IMR-90 (cell line): ENCODE measurements at regions not wholly inside any gene's neighbourhood (a gene's known extent, or its start where the extent isn't known, plus 50 kb on each side); places are given as distances from the start of the nearest gene placed in this dataset.

Source experiments
- ATAC-seq: fragments of 200-7000 bp; cut with Tn5 transposase; 2 replicates; pipeline ENCODE4 v1.9.1; 2020; ENCODE audit warnings: low read depth, mild to moderate bottlenecking, moderate library complexity
- BruUV-seq: library from RNA; stranded (reverse); fragments of 400-500 nt; replicated peaks from 2 replicates; lab custom pipeline; 2021; lab: Mats Ljungman, UMichigan
- CTCF ChIA-PET: fragments of 300-600 bp; formaldehyde crosslinking; extraction: SDS; loops from one replicate; lab custom pipeline; 2021; ENCODE audit warnings: antibody characterized with exemption; lab: Yijun Ruan, JAX
- POLR2A ChIA-PET: fragments of 300-600 bp; sonication (Branson Sonifier 250); formaldehyde crosslinking; loops from one replicate; lab custom pipeline; 2022; ENCODE audit warnings: antibody characterized with exemption; ENCODE audit not compliant: unreplicated experiment; lab: Charles Lee
- DNase-seq: peaks from one replicate; pipeline ENCODE4 v3.0.0; 2013
- H2AFZ ChIP-seq: replicated peaks from 2 replicates; pipeline ENCODE3; 2013; ENCODE audit warnings: low read length, mild to moderate bottlenecking; ENCODE audit not compliant: poor library complexity
- H2AK5ac ChIP-seq: 2 replicates; pipeline ENCODE4 v1.6.1; 2013; ENCODE audit warnings: low read depth, low read length, inconsistent platforms
- H2AK9ac ChIP-seq: replicated peaks from 2 replicates; pipeline ENCODE3; 2013; ENCODE audit warnings: mild to moderate bottlenecking, low read depth, low read length, moderate library complexity; ENCODE audit not compliant: poor library complexity
- H2BK120ac ChIP-seq: 2 replicates; pipeline ENCODE4 v1.6.1; 2013; ENCODE audit warnings: low read depth, low read length, inconsistent platforms
- H2BK15ac ChIP-seq: 3 replicates; pipeline ENCODE4 v1.6.1; 2013; ENCODE audit warnings: low read depth, low read length, inconsistent platforms
- H2BK20ac ChIP-seq: 2 replicates; pipeline ENCODE4 v1.6.1; 2013; ENCODE audit warnings: low read depth, mild to moderate bottlenecking, inconsistent platforms, low read length, moderate library complexity
- H2BK5ac ChIP-seq: 2 replicates; pipeline ENCODE4 v1.6.1; 2013; ENCODE audit warnings: mild to moderate bottlenecking, low read depth, low read length, inconsistent platforms; ENCODE audit not compliant: poor library complexity, severe bottlenecking
- H3K14ac ChIP-seq: replicated peaks from 2 replicates; pipeline ENCODE4 v1.6.1; 2013; ENCODE audit warnings: low read depth, low read length, inconsistent platforms
- H3K18ac ChIP-seq: 2 replicates; pipeline ENCODE4 v1.6.1; 2013; ENCODE audit warnings: low read depth, low read length, control low read depth
- H3K23ac ChIP-seq: 2 replicates; pipeline ENCODE4 v1.6.1; 2013; ENCODE audit warnings: low read depth, low read length, inconsistent platforms
- H3K27ac ChIP-seq: 2 replicates; pipeline ENCODE4 v1.5.1; 2013; ENCODE audit warnings: mild to moderate bottlenecking, control low read depth, low read length; ENCODE audit not compliant: insufficient read depth
- H3K27me3 ChIP-seq: 2 replicates; pipeline ENCODE4 v1.6.1; 2013; ENCODE audit warnings: low read length; ENCODE audit not compliant: control insufficient read depth, insufficient read depth
- H3K36me3 ChIP-seq: 2 replicates; pipeline ENCODE4 v1.6.1; 2013; ENCODE audit warnings: low read length, mixed read lengths; ENCODE audit not compliant: control insufficient read depth, insufficient read depth
- H3K4ac ChIP-seq: 2 replicates; pipeline ENCODE4 v1.6.1; 2013; ENCODE audit warnings: low read depth, low read length, inconsistent platforms
- H3K4me1 ChIP-seq: 2 replicates; pipeline ENCODE4 v1.6.1; 2013; ENCODE audit warnings: low read length, mixed read lengths; ENCODE audit not compliant: control insufficient read depth, insufficient read depth
- H3K4me2 ChIP-seq: 2 replicates; pipeline ENCODE4 v1.6.1; 2013; ENCODE audit warnings: low read depth, mild to moderate bottlenecking, control low read depth, low read length, moderate library complexity
- H3K4me3 ChIP-seq: 2 replicates; pipeline ENCODE4 v1.5.1; 2013; ENCODE audit warnings: low read depth, mild to moderate bottlenecking, control low read depth, low read length, moderate library complexity; ENCODE audit not compliant: insufficient read depth
- H3K56ac ChIP-seq: 2 replicates; pipeline ENCODE4 v1.6.1; 2013; ENCODE audit warnings: low read length, inconsistent platforms; ENCODE audit not compliant: insufficient read depth; ENCODE audit errors: extremely low read depth
- H3K79me1 ChIP-seq, 2 experiments: 2 replicates each; pipeline ENCODE4 v1.6.1; 2013; ENCODE audit warnings: low read length in 2 of 2, inconsistent platforms in 1 of 2, low read depth in 1 of 2
- H3K9ac ChIP-seq: 2 replicates; pipeline ENCODE4 v1.6.1; 2013; ENCODE audit warnings: low read depth, low read length, control low read depth
- H3K9me1 ChIP-seq: 2 replicates; pipeline ENCODE4 v1.6.1; 2013; ENCODE audit warnings: low read length, inconsistent platforms; ENCODE audit not compliant: insufficient read depth
- H3K9me3 ChIP-seq: 2 replicates; pipeline ENCODE4 v1.6.1; 2013; ENCODE audit warnings: low read length; ENCODE audit not compliant: control insufficient read depth, insufficient read depth
- H4K20me1 ChIP-seq: 2 replicates; pipeline ENCODE4 v1.6.1; 2013; ENCODE audit warnings: low read length, inconsistent platforms; ENCODE audit not compliant: insufficient read depth
- H4K5ac ChIP-seq: 2 replicates; pipeline ENCODE4 v1.6.1; 2013; ENCODE audit warnings: mild to moderate bottlenecking, low read depth, low read length, control low read depth
- H4K8ac ChIP-seq, 2 experiments: 2 replicates each; pipeline ENCODE4 v1.6.1; 2013; ENCODE audit warnings: low read depth in 2 of 2, low read length in 2 of 2, control low read depth in 1 of 2, inconsistent platforms in 1 of 2
- H4K91ac ChIP-seq: 2 replicates; pipeline ENCODE4 v1.6.1; 2013; ENCODE audit warnings: low read depth, low read length, inconsistent platforms; ENCODE audit not compliant: insufficient read depth
- CEBPB ChIP-seq: IDR thresholded peaks from 2 replicates; pipeline ENCODE4 v1.6.1; 2012; ENCODE audit warnings: low read depth, low read length, improper control_type of control experiment
- FOS ChIP-seq: fragments of 150-350 bp; IDR thresholded peaks from 2 replicates; pipeline ENCODE4 v1.6.1; 2016; ENCODE audit warnings: low read depth, low read length
- NFE2L2 ChIP-seq: fragments of 150-350 bp; IDR thresholded peaks from 2 replicates; pipeline ENCODE4 v1.6.1; 2016; ENCODE audit warnings: low read depth, mild to moderate bottlenecking, low read length
- POLR2A ChIP-seq: IDR thresholded peaks from 2 replicates; pipeline ENCODE4 v1.6.1; 2012; ENCODE audit warnings: mild to moderate bottlenecking, low read depth, low read length
- RCOR1 ChIP-seq: IDR thresholded peaks from 2 replicates; pipeline ENCODE4 v1.6.1; 2012; ENCODE audit warnings: mild to moderate bottlenecking, low read length, improper control_type of control experiment; ENCODE audit not compliant: insufficient replicate concordance
- SMC3 ChIP-seq: fragments of 150-350 bp; IDR thresholded peaks from 2 replicates; pipeline ENCODE4 v1.6.1; 2016; ENCODE audit warnings: low read depth, mild to moderate bottlenecking, antibody characterized with exemption, low read length, moderate library complexity
- WGBS, 2 experiments: methylation state at CpG; one replicate each; pipeline versions ENCODE4 v1.1.5 to v1.1.7; 2013; ENCODE audit warnings: missing lambda C conversion rate in 2 of 2; ENCODE audit not compliant: insufficient read length in 1 of 2; ENCODE audit errors: extremely low coverage in 2 of 2; 5-methylcytosine and 5-hydroxymethylcytosine counted together
- dilution Hi-C: fragments of 300-500 bp; cut with HindIII; formaldehyde crosslinking; loops from one replicate; pipeline ENCODE4 v1.14.3; 2018; ENCODE audit warnings: low sequenced_read_pairs; ENCODE audit not compliant: unreplicated experiment
- in situ Hi-C: fragments of 300-500 bp; cut with MboI; formaldehyde crosslinking; loops from 3 replicates; pipeline ENCODE4 v1.14.3; 2019; ENCODE audit warnings: low sequenced_read_pairs, inconsistent platforms, mixed read lengths
- intact Hi-C: fragments of 100-400 bp; cut with micrococcal nuclease; formaldehyde crosslinking; loops from 2 replicates; pipeline ENCODE4 v1.10.0; 2022

- H3K27me3 ChIP-seq = no peaks in the 10 kb centered on the region
- H3K56ac ChIP-seq = no peak overlapping the region
- WGBS, 2 experiments = 100% methylated on average over 1 of the region's 5 CpGs; no CpG with 5 or more reads in 1 of the 2 experiments
- H4K91ac ChIP-seq = no peak overlapping the region
- in situ Hi-C loops (no loop called here), dilution Hi-C loops (no loop called here), intact Hi-C loops (no loop called here)
- peaks cover 3% of the 10 kb centered on the region; the same call in 1 of the 2 replicates for H3K4me1 ChIP-seq
- no peak overlapping the region for H3K14ac ChIP-seq
- H3K4me3 ChIP-seq = no peak overlapping the region
- H3K79me1 ChIP-seq = no peaks in the 10 kb centered on the region
- no TSS peak for BruUV-seq
- H3K4ac ChIP-seq = no peak overlapping the region
- no peak overlapping the region for H4K5ac ChIP-seq
- no peak for TF ChIP-seq RCOR1
- TF ChIP-seq POLR2A = no peak
- TF ChIP-seq CEBPB = no peak
- TF ChIP-seq NFE2L2 = no peak
- no peak for TF ChIP-seq SMC3
- no peak for TF ChIP-seq FOS
- H2BK20ac ChIP-seq = no peak overlapping the region
- ATAC-seq = no peak
- H3K36me3 ChIP-seq = no peaks in the 10 kb centered on the region
- no peak overlapping the region for H3K18ac ChIP-seq
- no peak overlapping the region for H2AK9ac ChIP-seq
- H2BK15ac ChIP-seq = no peak overlapping the region
- no peak overlapping the region for H2AFZ ChIP-seq
- POLR2A ChIA-PET = no interaction called here
- H3K23ac ChIP-seq = no peak overlapping the region
- CTCF ChIA-PET = no interaction called here
- H2BK5ac ChIP-seq = no peak overlapping the region
- no peaks in the 10 kb centered on the region for H4K20me1 ChIP-seq
- no peak overlapping the region for H3K9ac ChIP-seq
- no peaks in the 10 kb centered on the region for H3K9me1 ChIP-seq
- no peaks in the 10 kb centered on the region for H3K9me3 ChIP-seq
- no peak overlapping the region for H2AK5ac ChIP-seq
- H2BK120ac ChIP-seq = no peak overlapping the region
- no peak overlapping the region for H3K4me2 ChIP-seq
- no peak overlapping the region for H4K8ac ChIP-seq
- H3K27ac ChIP-seq = no peak overlapping the region
- no peak for DNase-seq
These were observed 427.0 kb downstream of the HLX start for GRCh38 chr1:221306239-221306638.
